ENCODE measurements at regions not wholly inside any gene's neighbourhood (a gene's known extent, or its start where the extent isn't known, plus 50 kb on each side); places are given as distances from the start of the nearest gene placed in this dataset.

GRCh38 chr10:111267673-111268072, 190.8 kb downstream of the ADRA2A start:
- no peak overlapping the region for H3K4me3 ChIP-seq (ENCODE audit: low read depth in 1 of 2, low read length in 2 of 2)
- H3K27ac ChIP-seq (ENCODE audit: low read length) = no peak overlapping the region
- H3K27me3 ChIP-seq (ENCODE audit: low read depth, low read length) = no peaks in the 10 kb centered on the region
- H3K36me3 ChIP-seq (ENCODE audit: control insufficient read depth in 1 of 2, insufficient read depth in 2 of 2, low read length in 2 of 2) = no peaks in the 10 kb centered on the region
- H3K9me3 ChIP-seq (ENCODE audit: control insufficient read depth in 1 of 2, low read length in 2 of 2) = no peaks in the 10 kb centered on the region
- no peaks in the 10 kb centered on the region for H3K4me1 ChIP-seq (ENCODE audit: control insufficient read depth in 1 of 2, insufficient read depth in 2 of 2, low read length in 2 of 2)

- Histone ChIP-seq H3K4me1 (ENCODE audit: control insufficient read depth in 1 of 2, insufficient read depth in 2 of 2, low read length in 2 of 2) (no peaks in the 10 kb centered on the region), H3K27me3 (ENCODE audit: low read depth, low read length) (no peaks in the 10 kb centered on the region), H3K9me3 (ENCODE audit: control insufficient read depth in 1 of 2, low read length in 2 of 2) (no peaks in the 10 kb centered on the region), H3K4me3 (ENCODE audit: low read depth in 1 of 2, low read length in 2 of 2) (no peak overlapping the region), H3K36me3 (ENCODE audit: control insufficient read depth in 1 of 2, insufficient read depth in 2 of 2, low read length in 2 of 2) (no peaks in the 10 kb centered on the region), H3K27ac (ENCODE audit: low read length) (no peak overlapping the region)
Measured at GRCh38 chr10:111273235-111273634, 196.4 kb downstream of the ADRA2A start.

- Histone ChIP-seq H3K27me3 (ENCODE audit: low read depth, low read length) (no peaks in the 10 kb centered on the region), H3K27ac (ENCODE audit: low read length) (no peak overlapping the region), H3K4me3 (ENCODE audit: low read depth in 1 of 2, low read length in 2 of 2) (no peak overlapping the region), H3K36me3 (ENCODE audit: control insufficient read depth in 1 of 2, insufficient read depth in 2 of 2, low read length in 2 of 2) (no peaks in the 10 kb centered on the region), H3K9me3 (ENCODE audit: control insufficient read depth in 1 of 2, low read length in 2 of 2) (no peaks in the 10 kb centered on the region), H3K4me1 (ENCODE audit: control insufficient read depth in 1 of 2, insufficient read depth in 2 of 2, low read length in 2 of 2) (no peaks in the 10 kb centered on the region)
Measured at GRCh38 chr10:111273635-111274034, 196.8 kb downstream of the ADRA2A start.

GRCh38 chr10:111275091-111275490, 198.3 kb downstream of the ADRA2A start:
- Histone ChIP-seq H3K36me3 (ENCODE audit: control insufficient read depth in 1 of 2, insufficient read depth in 2 of 2, low read length in 2 of 2) (no peaks in the 10 kb centered on the region), H3K4me3 (ENCODE audit: low read depth in 1 of 2, low read length in 2 of 2) (no peak overlapping the region), H3K27me3 (ENCODE audit: low read depth, low read length) (no peaks in the 10 kb centered on the region), H3K4me1 (ENCODE audit: control insufficient read depth in 1 of 2, insufficient read depth in 2 of 2, low read length in 2 of 2) (no peaks in the 10 kb centered on the region), H3K27ac (ENCODE audit: low read length) (no peak overlapping the region), H3K9me3 (ENCODE audit: control insufficient read depth in 1 of 2, low read length in 2 of 2) (no peaks in the 10 kb centered on the region)

- H3K27ac ChIP-seq (ENCODE audit: low read length) = no peak overlapping the region
- no peaks in the 10 kb centered on the region for H3K4me1 ChIP-seq (ENCODE audit: control insufficient read depth in 1 of 2, insufficient read depth in 2 of 2, low read length in 2 of 2)
Measured at GRCh38 chr10:111277661-111278060, 200.8 kb downstream of the ADRA2A start.

GRCh38 chr10:111278266-111278665, 201.4 kb downstream of the ADRA2A start:
- Histone ChIP-seq H3K27ac (ENCODE audit: low read length) (no peak overlapping the region), H3K27me3 (ENCODE audit: low read depth, low read length) (no peaks in the 10 kb centered on the region), H3K4me3 (ENCODE audit: low read depth in 1 of 2, low read length in 2 of 2) (no peak overlapping the region), H3K9me3 (ENCODE audit: control insufficient read depth in 1 of 2, low read length in 2 of 2) (no peaks in the 10 kb centered on the region), H3K4me1 (ENCODE audit: control insufficient read depth in 1 of 2, insufficient read depth in 2 of 2, low read length in 2 of 2) (no peaks in the 10 kb centered on the region), H3K36me3 (ENCODE audit: control insufficient read depth in 1 of 2, insufficient read depth in 2 of 2, low read length in 2 of 2) (no peaks in the 10 kb centered on the region)

More at GRCh38 chr10:111277661-111278060, 200.8 kb downstream of the ADRA2A start:
- Histone ChIP-seq H3K36me3 (ENCODE audit: control insufficient read depth in 1 of 2, insufficient read depth in 2 of 2, low read length in 2 of 2) (no peaks in the 10 kb centered on the region), H3K4me3 (ENCODE audit: low read depth in 1 of 2, low read length in 2 of 2) (no peak overlapping the region), H3K9me3 (ENCODE audit: control insufficient read depth in 1 of 2, low read length in 2 of 2) (no peaks in the 10 kb centered on the region), H3K27me3 (ENCODE audit: low read depth, low read length) (no peaks in the 10 kb centered on the region)

GRCh38 chr10:111281516-111281915, 204.7 kb downstream of the ADRA2A start:
- Histone ChIP-seq H3K27ac (ENCODE audit: low read length) (no peak overlapping the region), H3K4me1 (ENCODE audit: control insufficient read depth in 1 of 2, insufficient read depth in 2 of 2, low read length in 2 of 2) (no peaks in the 10 kb centered on the region), H3K4me3 (ENCODE audit: low read depth in 1 of 2, low read length in 2 of 2) (no peak overlapping the region), H3K27me3 (ENCODE audit: low read depth, low read length) (no peaks in the 10 kb centered on the region), H3K36me3 (ENCODE audit: control insufficient read depth in 1 of 2, insufficient read depth in 2 of 2, low read length in 2 of 2) (no peaks in the 10 kb centered on the region), H3K9me3 (ENCODE audit: control insufficient read depth in 1 of 2, low read length in 2 of 2) (no peaks in the 10 kb centered on the region)

GRCh38 chr10:111289461-111289860, 212.6 kb downstream of the ADRA2A start:
- no peaks in the 10 kb centered on the region for H3K27me3 ChIP-seq (ENCODE audit: low read depth, low read length)
- no peaks in the 10 kb centered on the region for H3K9me3 ChIP-seq (ENCODE audit: control insufficient read depth in 1 of 2, low read length in 2 of 2)
- H3K27ac ChIP-seq (ENCODE audit: low read length) = no peak overlapping the region
- no peaks in the 10 kb centered on the region for H3K36me3 ChIP-seq (ENCODE audit: control insufficient read depth in 1 of 2, insufficient read depth in 2 of 2, low read length in 2 of 2)
- no peaks in the 10 kb centered on the region for H3K4me1 ChIP-seq (ENCODE audit: control insufficient read depth in 1 of 2, insufficient read depth in 2 of 2, low read length in 2 of 2)
- no peak overlapping the region for H3K4me3 ChIP-seq (ENCODE audit: low read depth in 1 of 2, low read length in 2 of 2)

GRCh38 chr10:111290649-111291048, 213.8 kb downstream of the ADRA2A start:
- Histone ChIP-seq H3K4me1 (ENCODE audit: control insufficient read depth in 1 of 2, insufficient read depth in 2 of 2, low read length in 2 of 2) (peaks cover 0 to 3% of the 10 kb centered on the region in 2 donors), H3K36me3 (ENCODE audit: control insufficient read depth in 1 of 2, insufficient read depth in 2 of 2, low read length in 2 of 2) (no peaks in the 10 kb centered on the region), H3K4me3 (ENCODE audit: low read depth in 1 of 2, low read length in 2 of 2) (no peak overlapping the region), H3K27me3 (ENCODE audit: low read depth, low read length) (no peaks in the 10 kb centered on the region), H3K27ac (ENCODE audit: low read length) (no peak overlapping the region), H3K9me3 (ENCODE audit: control insufficient read depth in 1 of 2, low read length in 2 of 2) (no peaks in the 10 kb centered on the region)

GRCh38 chr10:111295788-111296187, 219.0 kb downstream of the ADRA2A start:
- Histone ChIP-seq H3K27ac (ENCODE audit: low read length) (no peak overlapping the region), H3K9me3 (ENCODE audit: control insufficient read depth in 1 of 2, low read length in 2 of 2) (no peaks in the 10 kb centered on the region), H3K4me3 (ENCODE audit: low read depth in 1 of 2, low read length in 2 of 2) (no peak overlapping the region), H3K4me1 (ENCODE audit: control insufficient read depth in 1 of 2, insufficient read depth in 2 of 2, low read length in 2 of 2) (peaks cover 0 to 5% of the 10 kb centered on the region in 2 donors), H3K36me3 (ENCODE audit: control insufficient read depth in 1 of 2, insufficient read depth in 2 of 2, low read length in 2 of 2) (no peaks in the 10 kb centered on the region), H3K27me3 (ENCODE audit: low read depth, low read length) (no peaks in the 10 kb centered on the region)

GRCh38 chr10:111297351-111297848, 220.6 kb downstream of the ADRA2A start:
- no peaks in the 10 kb centered on the region for H3K36me3 ChIP-seq (ENCODE audit: control insufficient read depth in 1 of 2, insufficient read depth in 2 of 2, low read length in 2 of 2)
- H3K4me1 ChIP-seq (ENCODE audit: control insufficient read depth in 1 of 2, insufficient read depth in 2 of 2, low read length in 2 of 2) = peaks cover 0 to 5% of the 10 kb centered on the region in 2 donors
- H3K4me3 ChIP-seq (ENCODE audit: low read depth in 1 of 2, low read length in 2 of 2) = no peak overlapping the region
- H3K27ac ChIP-seq (ENCODE audit: low read length) = no peak overlapping the region
- no peaks in the 10 kb centered on the region for H3K27me3 ChIP-seq (ENCODE audit: low read depth, low read length)
- no peaks in the 10 kb centered on the region for H3K9me3 ChIP-seq (ENCODE audit: control insufficient read depth in 1 of 2, low read length in 2 of 2)

GRCh38 chr10:111298031-111298430, 221.2 kb downstream of the ADRA2A start:
- Histone ChIP-seq H3K27ac (ENCODE audit: low read length) (no peak overlapping the region), H3K4me3 (ENCODE audit: low read depth in 1 of 2, low read length in 2 of 2) (no peak overlapping the region), H3K36me3 (ENCODE audit: control insufficient read depth in 1 of 2, insufficient read depth in 2 of 2, low read length in 2 of 2) (no peaks in the 10 kb centered on the region), H3K9me3 (ENCODE audit: control insufficient read depth in 1 of 2, low read length in 2 of 2) (no peaks in the 10 kb centered on the region), H3K4me1 (ENCODE audit: control insufficient read depth in 1 of 2, insufficient read depth in 2 of 2, low read length in 2 of 2) (peaks cover 0 to 5% of the 10 kb centered on the region in 2 donors), H3K27me3 (ENCODE audit: low read depth, low read length) (no peaks in the 10 kb centered on the region)
